HG02571 (cell line): ENCODE measurements at regions not wholly inside any gene's neighbourhood (a gene's known extent, or its start where the extent isn't known, plus 50 kb on each side); places are given as distances from the start of the nearest gene placed in this dataset.
"Not testable (repeated sequence)": the region's sequence is repeated elsewhere in the genome, so short reads cannot be mapped to it uniquely, and the experiment has no call there.

Experiments
- ATAC-seq: cut with Tn5 transposase; IDR thresholded peaks from one replicate; pipeline ENCODE4 v1.9.1; 2021; ENCODE audit warnings: mild to moderate bottlenecking, moderate library complexity; ENCODE audit not compliant: unreplicated experiment

DNA sequence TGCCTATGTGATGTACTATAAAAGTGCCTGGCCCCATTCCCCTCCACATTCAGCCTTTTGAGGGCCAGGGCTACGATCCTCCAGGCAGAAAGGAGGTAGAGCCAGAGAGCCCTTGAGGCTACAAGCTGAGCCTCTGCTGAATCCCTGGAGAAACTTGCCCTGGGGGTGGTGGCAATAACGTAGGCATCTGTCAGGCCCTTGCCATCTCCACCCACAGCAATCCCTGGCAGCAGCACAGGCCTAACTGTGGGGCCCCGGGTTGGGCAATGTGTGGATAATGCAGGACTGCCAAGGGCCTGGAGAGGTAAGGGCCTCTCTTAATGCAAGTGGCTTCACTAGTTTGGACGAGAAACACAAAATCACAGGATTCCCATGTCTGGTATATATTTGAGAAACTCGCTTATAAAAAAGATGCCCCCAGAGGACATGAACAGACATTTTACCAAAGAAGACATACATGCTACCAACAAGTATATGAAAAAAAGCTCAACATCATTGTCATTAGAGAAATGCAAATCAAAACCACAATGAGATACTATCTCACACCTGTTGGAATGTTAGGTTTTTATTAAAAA, 99.0 kb downstream of the QRSL1 start:
- no peak for ATAC-seq

DNA sequence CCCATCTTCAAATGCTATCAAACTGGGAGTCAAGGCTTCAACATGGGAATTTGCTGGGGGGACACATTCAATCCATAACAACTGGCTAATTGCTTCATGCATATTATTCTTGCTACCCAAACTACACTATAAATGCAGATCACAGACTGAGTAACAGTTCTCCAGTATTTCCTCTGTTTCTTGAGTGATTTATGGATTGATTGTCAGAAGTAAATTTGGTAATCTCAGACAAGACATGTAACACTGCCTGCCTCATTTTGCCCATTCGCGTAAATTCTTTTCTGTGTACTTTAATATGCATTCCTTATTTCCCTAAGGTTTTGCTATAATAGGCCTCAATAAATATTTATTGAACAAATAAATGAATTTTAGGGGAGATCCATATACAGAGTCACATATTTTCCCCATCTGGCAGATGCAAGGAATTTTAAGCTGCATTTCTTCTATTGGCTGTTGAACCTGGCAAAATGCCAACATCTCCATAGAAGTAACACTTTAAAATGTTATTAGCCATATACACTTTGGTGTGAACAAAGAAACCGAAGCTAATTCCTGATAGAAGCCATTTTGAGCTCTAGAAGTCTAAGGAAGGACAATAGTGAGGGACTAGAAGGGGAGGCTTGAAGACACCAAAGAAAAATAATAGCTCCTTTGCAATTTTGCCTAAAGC, 98.2 kb downstream of the QRSL1 start:
- no peak for ATAC-seq

DNA sequence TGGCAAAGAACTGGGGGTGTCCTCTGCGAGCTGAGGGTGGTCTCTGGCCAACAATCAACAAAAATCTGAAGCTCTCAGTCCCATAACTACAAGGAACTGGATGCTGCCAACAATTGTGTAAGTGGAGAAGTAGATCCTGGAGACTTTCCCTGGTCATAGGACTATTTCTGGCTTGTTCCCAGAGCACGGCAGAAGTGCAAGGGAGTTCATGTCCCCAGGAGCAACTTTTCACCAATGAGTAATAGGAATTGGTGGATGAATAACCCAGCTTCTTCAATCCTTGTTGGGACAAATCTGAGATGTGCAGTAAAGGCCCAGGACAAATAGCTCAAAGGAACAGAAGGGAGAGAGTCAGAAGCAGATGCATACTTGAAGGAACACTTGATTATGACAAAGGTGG, 95.5 kb downstream of the QRSL1 start:
- no peak for ATAC-seq

DNA sequence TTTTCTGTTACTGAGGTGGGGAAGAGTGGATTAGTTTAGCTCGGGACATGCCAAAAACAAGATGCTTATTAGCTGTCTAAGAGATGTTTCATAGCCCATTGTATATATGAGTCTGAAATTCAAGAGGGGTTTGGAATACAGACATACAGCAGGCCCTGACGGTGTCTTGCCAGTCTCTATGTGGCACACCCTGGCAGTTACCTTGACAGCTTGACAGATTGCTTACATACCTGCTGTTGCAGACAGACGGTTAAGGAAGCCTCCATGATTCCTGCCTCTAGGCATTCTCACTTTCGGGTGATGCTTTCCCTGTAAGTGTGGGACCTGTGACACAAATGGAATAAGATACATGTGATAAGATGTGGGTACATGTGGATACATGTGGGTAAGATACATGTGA, 95.0 kb downstream of the QRSL1 start:
- ATAC-seq: no peak

DNA sequence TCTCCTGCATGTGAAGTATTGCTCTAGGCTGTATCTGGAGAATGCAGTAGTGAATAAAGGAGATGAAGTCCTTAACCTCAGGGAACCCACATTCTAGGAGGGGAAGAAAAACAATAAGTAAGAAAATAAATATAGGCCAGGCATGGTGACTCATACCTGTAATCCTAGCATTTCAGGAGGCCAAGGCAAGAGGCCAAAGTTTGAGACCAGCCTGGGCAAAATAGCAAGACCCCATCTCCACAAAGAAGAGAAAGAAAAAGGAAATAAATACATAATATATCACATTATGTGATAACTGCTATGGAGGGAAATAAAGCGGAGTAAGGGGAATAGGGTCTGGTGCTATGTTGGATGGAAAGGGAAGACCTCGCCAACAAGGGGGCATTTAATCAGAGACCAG, 94.0 kb downstream of the QRSL1 start:
- ATAC-seq: not testable (repeated sequence)

DNA sequence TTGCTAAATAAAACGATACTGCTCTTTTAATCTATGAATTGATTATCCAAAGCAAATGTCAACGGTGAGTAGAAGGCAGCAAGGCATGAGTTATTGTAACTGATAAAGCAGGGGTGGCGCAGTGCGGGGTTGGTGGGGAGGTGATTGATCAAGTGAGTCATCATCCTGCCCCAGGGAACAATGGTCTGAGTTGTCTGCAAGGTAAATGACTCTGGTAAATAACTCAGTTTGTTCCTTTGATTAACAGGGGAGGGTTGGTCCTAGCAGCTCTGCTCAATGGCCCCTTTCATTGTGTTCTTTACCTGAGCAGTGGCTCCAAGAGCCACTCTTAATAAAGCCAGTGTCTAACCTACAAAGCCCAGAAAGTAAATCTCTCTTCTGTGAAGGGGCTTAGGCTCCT, 91.8 kb downstream of the QRSL1 start:
- ATAC-seq: not testable (repeated sequence)
